ENCODE measurements at regions not wholly inside any gene's neighbourhood (a gene's known extent, or its start where the extent isn't known, plus 50 kb on each side); places are given as distances from the start of the nearest gene placed in this dataset.

DNA sequence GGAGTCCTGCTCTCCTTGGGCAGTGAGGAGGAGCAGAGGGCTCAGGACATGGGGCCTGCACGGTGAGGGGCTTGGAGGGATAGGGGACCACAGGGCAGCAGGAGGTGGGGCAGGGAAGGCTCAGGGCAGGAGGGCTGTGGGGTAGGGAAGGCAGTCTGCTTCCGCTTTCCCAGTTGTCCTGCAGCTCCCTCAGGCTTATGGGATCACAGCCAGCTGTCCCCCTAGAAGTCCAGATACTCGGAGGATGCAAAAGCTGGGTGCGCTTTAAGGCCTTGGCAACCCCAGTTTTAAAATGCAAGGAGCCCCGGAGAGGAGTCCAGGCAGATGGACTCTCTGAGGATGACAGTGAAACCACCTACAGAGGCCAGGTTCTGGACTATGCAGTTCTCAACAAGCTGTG lies 299.1 kb upstream of the FOXF1 start:
- no peak for ATAC-seq
- 80% methylated on average over 1 of the region's 5 CpGs for WGBS (ENCODE audit: insufficient coverage, low coverage, low lambda C conversion rate, missing lambda C conversion rate)
- Histone ChIP-seq H3K27ac (no peak overlapping the region), H3K36me3 (no peaks in the 10 kb centered on the region), H3K4me1 (no peaks in the 10 kb centered on the region), H3K4me3 (no peak overlapping the region), H3K9me3 (no peaks in the 10 kb centered on the region), H3K27me3 (no peaks in the 10 kb centered on the region)
- intact Hi-C loops (cut with DNase I) = no loop called here
- no peak for DNase-seq
- TF ChIP-seq CTCF (IDR thresholded peaks at IDR 0.05) (no peak), POLR2A (IDR thresholded peaks at IDR 0.05) (no peak)

- H3K27ac ChIP-seq = no peak overlapping the region
These were observed 298.5 kb upstream of the FOXF1 start for GRCh38 chr16:86211800-86212199.

DNA sequence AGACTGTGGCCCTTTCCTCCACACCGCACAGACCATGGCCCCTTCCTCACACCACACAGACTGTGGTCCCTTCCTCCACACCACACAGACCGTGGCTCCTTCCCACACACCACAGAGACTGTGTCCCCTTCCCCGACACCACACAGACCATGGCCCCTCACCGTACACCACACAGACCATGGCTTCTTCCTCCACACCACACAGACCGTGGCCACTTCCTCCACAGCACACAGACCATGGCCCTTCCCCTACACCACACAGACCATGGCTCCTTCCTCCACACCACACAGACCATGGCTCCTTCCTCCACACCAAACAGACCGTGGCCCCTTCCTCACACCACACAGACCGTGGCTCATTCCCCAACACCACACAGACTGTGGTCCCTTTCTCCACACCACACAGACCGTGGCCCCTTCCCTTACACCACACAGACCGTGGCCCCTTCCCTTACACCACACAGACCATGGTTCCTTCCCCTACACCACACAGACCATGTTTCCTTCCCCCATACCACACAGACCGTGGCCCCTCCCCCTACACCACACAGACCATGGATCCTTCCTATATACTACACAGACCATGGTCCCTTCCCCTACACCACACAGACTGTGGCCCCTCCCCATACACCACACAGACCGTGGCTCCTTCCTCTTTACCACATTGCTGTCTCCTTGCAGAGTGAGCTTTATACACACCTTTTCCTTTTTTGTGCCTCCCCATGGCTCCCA lies 297.5 kb upstream of the FOXF1 start:
- no peaks in the 10 kb centered on the region for H3K36me3 ChIP-seq
- no peak for TF ChIP-seq CTCF (IDR thresholded peaks at IDR 0.05)
- TF ChIP-seq POLR2A (IDR thresholded peaks at IDR 0.05) = no peak
- H3K4me1 ChIP-seq = no peaks in the 10 kb centered on the region
- no peaks in the 10 kb centered on the region for H3K9me3 ChIP-seq
- no peak overlapping the region for H3K27ac ChIP-seq
- no peak overlapping the region for H3K4me3 ChIP-seq
- no peaks in the 10 kb centered on the region for H3K27me3 ChIP-seq
- no peak for DNase-seq
- intact Hi-C loops (cut with DNase I) = no loop called here
- ATAC-seq = peak in 1 of 4 donors; percentile 20
- 48% methylated on average over 11 of the region's 11 CpGs for WGBS (ENCODE audit: insufficient coverage, low coverage, low lambda C conversion rate, missing lambda C conversion rate)

More at GRCh38 chr16:86211800-86212199, 298.5 kb upstream of the FOXF1 start:
- no peaks in the 10 kb centered on the region for H3K36me3 ChIP-seq
- no peak for TF ChIP-seq POLR2A (IDR thresholded peaks at IDR 0.05)
- no peak for TF ChIP-seq CTCF (IDR thresholded peaks at IDR 0.05)
- WGBS (ENCODE audit: insufficient coverage, low coverage, low lambda C conversion rate, missing lambda C conversion rate) = 76% methylated on average over 4 of the region's 6 CpGs
- DNase-seq = no peak
- intact Hi-C loops (cut with DNase I) = no loop called here
- no peak overlapping the region for H3K4me3 ChIP-seq
- H3K4me1 ChIP-seq = no peaks in the 10 kb centered on the region
- H3K27me3 ChIP-seq = no peaks in the 10 kb centered on the region
- no peaks in the 10 kb centered on the region for H3K9me3 ChIP-seq
- no peak for ATAC-seq

- no peak overlapping the region for H3K27ac ChIP-seq
- H3K27me3 ChIP-seq = no peaks in the 10 kb centered on the region
- no peaks in the 10 kb centered on the region for H3K36me3 ChIP-seq
- ATAC-seq = no peak
- 55% methylated on average over 8 of the region's 12 CpGs for WGBS (ENCODE audit: insufficient coverage, low coverage, low lambda C conversion rate, missing lambda C conversion rate)
- intact Hi-C loops (cut with DNase I) = no loop called here
- DNase-seq = no peak
- TF ChIP-seq CTCF (IDR thresholded peaks at IDR 0.05) = no peak
- TF ChIP-seq POLR2A (IDR thresholded peaks at IDR 0.05) = no peak
- no peaks in the 10 kb centered on the region for H3K9me3 ChIP-seq
- H3K4me1 ChIP-seq = no peaks in the 10 kb centered on the region
- no peak overlapping the region for H3K4me3 ChIP-seq
These were observed 296.7 kb upstream of the FOXF1 start for GRCh38 chr16:86213437-86214205.
